ENCODE measurements at regions not wholly inside any gene's neighbourhood (a gene's known extent, or its start where the extent isn't known, plus 50 kb on each side); places are given as distances from the start of the nearest gene placed in this dataset.

GRCh38 chr5:113846941-113847340, 333.4 kb downstream of the YTHDC2 start:
- intact Hi-C loops (cut with DNase I; ENCODE audit: low total_unique reads): no loop called here
- Histone ChIP-seq H3K27ac (no peak overlapping the region), H3K4me1 (no peaks in the 10 kb centered on the region), H3K4me3 (no peak overlapping the region), H3K27me3 (replicated peaks in 1 of 7) (no peaks in the 10 kb centered on the region), H3K36me3 (no peaks in the 10 kb centered on the region), H3K9me3 (no peaks in the 10 kb centered on the region)
- TF ChIP-seq, protein P1, sequence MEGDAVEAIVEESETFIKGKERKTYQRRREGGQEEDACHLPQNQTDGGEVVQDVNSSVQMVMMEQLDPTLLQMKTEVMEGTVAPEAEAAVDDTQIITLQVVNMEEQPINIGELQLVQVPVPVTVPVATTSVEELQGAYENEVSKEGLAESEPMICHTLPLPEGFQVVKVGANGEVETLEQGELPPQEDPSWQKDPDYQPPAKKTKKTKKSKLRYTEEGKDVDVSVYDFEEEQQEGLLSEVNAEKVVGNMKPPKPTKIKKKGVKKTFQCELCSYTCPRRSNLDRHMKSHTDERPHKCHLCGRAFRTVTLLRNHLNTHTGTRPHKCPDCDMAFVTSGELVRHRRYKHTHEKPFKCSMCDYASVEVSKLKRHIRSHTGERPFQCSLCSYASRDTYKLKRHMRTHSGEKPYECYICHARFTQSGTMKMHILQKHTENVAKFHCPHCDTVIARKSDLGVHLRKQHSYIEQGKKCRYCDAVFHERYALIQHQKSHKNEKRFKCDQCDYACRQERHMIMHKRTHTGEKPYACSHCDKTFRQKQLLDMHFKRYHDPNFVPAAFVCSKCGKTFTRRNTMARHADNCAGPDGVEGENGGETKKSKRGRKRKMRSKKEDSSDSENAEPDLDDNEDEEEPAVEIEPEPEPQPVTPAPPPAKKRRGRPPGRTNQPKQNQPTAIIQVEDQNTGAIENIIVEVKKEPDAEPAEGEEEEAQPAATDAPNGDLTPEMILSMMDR (IDR thresholded peaks at IDR 0.05 in 8 of 11, conservative IDR thresholded peaks at IDR 0.05 in 3 of 11): no peak
- TF ChIP-seq POLR2AphosphoS5 (IDR thresholded peaks at IDR 0.05) (no peak), POLR2A (IDR thresholded peaks at IDR 0.05) (no peak)
- DNase-seq: no peak
- 75 to 85% (median 83%) methylated on average over 5 of the region's 5 CpGs for WGBS, 5 donors

DNA sequence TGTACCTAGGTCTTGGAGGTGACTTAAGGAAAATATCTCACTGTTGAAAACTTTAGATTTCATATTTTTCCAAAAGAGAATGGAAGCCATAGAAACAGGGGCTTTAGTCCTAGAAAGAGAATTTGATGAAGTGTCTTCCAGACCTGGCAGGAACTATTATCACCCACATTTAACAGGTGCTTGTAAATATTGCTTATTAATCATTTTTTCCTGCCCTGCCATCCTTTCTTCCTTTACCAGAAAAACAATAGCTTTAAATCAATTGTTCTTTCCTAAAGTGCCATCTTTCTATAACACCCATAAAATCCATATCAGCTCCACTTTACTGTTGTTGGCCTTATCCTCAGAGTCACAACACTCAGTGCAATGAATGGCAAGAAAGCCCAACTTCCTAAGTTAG, 350.9 kb downstream of the YTHDC2 start:
- H3K36me3 ChIP-seq: no peaks in the 10 kb centered on the region
- no peak overlapping the region for H3K4me3 ChIP-seq
- intact Hi-C loops (cut with DNase I; ENCODE audit: low total_unique reads): no loop called here
- H3K9me3 ChIP-seq: peaks cover 0 to 15% (median 5%) of the 10 kb centered on the region in 8 donors
- H3K27me3 ChIP-seq (replicated peaks in 1 of 7): no peaks in the 10 kb centered on the region
- no peak for DNase-seq
- no peaks in the 10 kb centered on the region for H3K4me1 ChIP-seq
- H3K27ac ChIP-seq: no peak overlapping the region
- TF ChIP-seq POLR2A (IDR thresholded peaks at IDR 0.05) (no peak), POLR2AphosphoS5 (IDR thresholded peaks at IDR 0.05) (no peak)
- TF ChIP-seq, protein P1 (IDR thresholded peaks at IDR 0.05 in 8 of 11, conservative IDR thresholded peaks at IDR 0.05 in 3 of 11): no peak

GRCh38 chr5:113866763-113867162, 353.3 kb downstream of the YTHDC2 start:
- H3K36me3 ChIP-seq: no peaks in the 10 kb centered on the region
- H3K9me3 ChIP-seq: peaks cover 0 to 3% (median 0%) of the 10 kb centered on the region in 8 donors
- TF ChIP-seq, protein P1 (IDR thresholded peaks at IDR 0.05 in 8 of 11, conservative IDR thresholded peaks at IDR 0.05 in 3 of 11): no peak
- TF ChIP-seq POLR2AphosphoS5 (IDR thresholded peaks at IDR 0.05): no peak
- TF ChIP-seq POLR2A (IDR thresholded peaks at IDR 0.05): no peak
- intact Hi-C loops (cut with DNase I; ENCODE audit: low total_unique reads): no loop called here
- H3K4me3 ChIP-seq: no peak overlapping the region
- no peaks in the 10 kb centered on the region for H3K27me3 ChIP-seq (replicated peaks in 1 of 7)
- DNase-seq: no peak
- no peaks in the 10 kb centered on the region for H3K4me1 ChIP-seq
- no peak overlapping the region for H3K27ac ChIP-seq

DNA sequence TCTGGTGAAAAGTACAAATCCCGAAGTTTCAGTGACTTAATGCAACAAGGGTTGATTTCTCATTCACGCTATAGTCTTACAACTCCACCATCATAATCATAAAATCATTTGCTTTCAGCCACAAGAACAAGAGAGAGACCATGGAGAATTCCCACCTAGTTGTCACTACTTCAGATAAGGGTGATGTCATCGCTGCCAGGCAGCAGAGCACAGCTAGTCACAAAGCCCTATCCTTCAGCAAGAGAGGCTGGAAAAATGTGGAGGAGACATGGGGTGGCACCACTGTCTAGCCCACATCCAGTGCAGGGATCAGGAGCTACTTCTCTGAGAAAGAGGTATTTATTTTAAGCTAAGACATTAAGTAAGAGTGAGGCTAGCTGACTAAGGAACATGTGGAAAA, 356.1 kb downstream of the YTHDC2 start:
- H3K27me3 ChIP-seq (replicated peaks in 1 of 7): no peaks in the 10 kb centered on the region
- no peaks in the 10 kb centered on the region for H3K36me3 ChIP-seq
- peaks cover 0 to 3% (median 0%) of the 10 kb centered on the region in 8 donors for H3K9me3 ChIP-seq
- no peak for DNase-seq
- no peak overlapping the region for H3K27ac ChIP-seq
- H3K4me1 ChIP-seq: no peaks in the 10 kb centered on the region
- no peak overlapping the region for H3K4me3 ChIP-seq
- intact Hi-C loops (cut with DNase I; ENCODE audit: low total_unique reads): no loop called here
- WGBS, 5 donors: 80 to 92% (median 88%) methylated on average over 3 of the region's 3 CpGs
- TF ChIP-seq, protein P1 (IDR thresholded peaks at IDR 0.05 in 8 of 11, conservative IDR thresholded peaks at IDR 0.05 in 3 of 11): no peak
- TF ChIP-seq POLR2AphosphoS5 (IDR thresholded peaks at IDR 0.05): no peak
- TF ChIP-seq POLR2A (IDR thresholded peaks at IDR 0.05): no peak
